ENCODE measurements at regions not wholly inside any gene's neighbourhood (a gene's known extent, or its start where the extent isn't known, plus 50 kb on each side); places are given as distances from the start of the nearest gene placed in this dataset.
"Not testable (repeated sequence)": the region's sequence is repeated elsewhere in the genome, so short reads cannot be mapped to it uniquely, and the experiment has no call there.

- Histone ChIP-seq H3K9me3 (ENCODE audit: low read length) (no peaks in the 10 kb centered on the region), H3K9ac (ENCODE audit: low read length) (no peak overlapping the region), H3K4me2 (ENCODE audit: low read length) (no peak overlapping the region), H3K27me3 (ENCODE audit: low read length) (no peaks in the 10 kb centered on the region), H2AFZ (ENCODE audit: low read length) (no peak overlapping the region), H3K79me2 (ENCODE audit: low read length) (no peaks in the 10 kb centered on the region), H3K27ac (ENCODE audit: low read length) (no peak overlapping the region), H3K9me2 (replicated peaks; ENCODE audit: low read length) (no peaks in the 10 kb centered on the region), H3F3A (ENCODE audit: low read length, unreplicated experiment) (no peaks in the 10 kb centered on the region), H4K20me1 (ENCODE audit: low read length) (no peaks in the 10 kb centered on the region), H3K4me3 (ENCODE audit: low read length) (no peak overlapping the region), H3K36me3 (ENCODE audit: low read depth, low read length) (no peaks in the 10 kb centered on the region), H3K4me1 (ENCODE audit: insufficient read depth, low read length) (no peaks in the 10 kb centered on the region)
- no peak for TF ChIP-seq EZH2phosphoT487 (IDR thresholded peaks at IDR 0.05; ENCODE audit: borderline replicate concordance, low read length)
- TF ChIP-seq EZH2 (IDR thresholded peaks at IDR 0.05; ENCODE audit: low read length, unreplicated experiment) = no peak
- no peak for TF ChIP-seq CTCF (conservative IDR thresholded peaks at IDR 0.05; ENCODE audit: low read depth, low read length)
- no peak for ATAC-seq
- ChIA-PET CTCF (no interaction called here), POLR2A (ENCODE audit: unreplicated experiment) (no interaction called here)
- no TSS peak for BruUV-seq (replicated peaks)
- intact Hi-C loops (cut with micrococcal nuclease) = no loop called here
- peak; percentile 21 for DNase-seq
These were observed 868.3 kb downstream of the RAB28 start for GRCh38 chr4:12615822-12616221.

GRCh38 chr4:12612876-12613275, 871.3 kb downstream of the RAB28 start:
- H3K36me3 ChIP-seq (ENCODE audit: low read depth, low read length) = no peaks in the 10 kb centered on the region
- H3F3A ChIP-seq (ENCODE audit: low read length, unreplicated experiment) = no peaks in the 10 kb centered on the region

GRCh38 chr4:12609212-12609875, 874.8 kb downstream of the RAB28 start:
- H3F3A ChIP-seq (ENCODE audit: low read length, unreplicated experiment); CTCF ChIA-PET: not testable (repeated sequence)

More at GRCh38 chr4:12612876-12613275, 871.3 kb downstream of the RAB28 start:
- no peaks in the 10 kb centered on the region for H3K27me3 ChIP-seq (ENCODE audit: low read length)
- no peak overlapping the region for H3K27ac ChIP-seq (ENCODE audit: low read length)
- H3K9ac ChIP-seq (ENCODE audit: low read length) = no peak overlapping the region
- no peaks in the 10 kb centered on the region for H3K9me3 ChIP-seq (ENCODE audit: low read length)
- H4K20me1 ChIP-seq (ENCODE audit: low read length) = no peaks in the 10 kb centered on the region
- TF ChIP-seq EZH2phosphoT487 (IDR thresholded peaks at IDR 0.05; ENCODE audit: borderline replicate concordance, low read length) = no peak
- no peak for TF ChIP-seq CTCF (conservative IDR thresholded peaks at IDR 0.05; ENCODE audit: low read depth, low read length)
- no peak for TF ChIP-seq EZH2 (IDR thresholded peaks at IDR 0.05; ENCODE audit: low read length, unreplicated experiment)
- DNase-seq (no peak), ATAC-seq (no peak)
- no peaks in the 10 kb centered on the region for H3K79me2 ChIP-seq (ENCODE audit: low read length)
- H3K4me3 ChIP-seq (ENCODE audit: low read length) = no peak overlapping the region
- H3K4me1 ChIP-seq (ENCODE audit: insufficient read depth, low read length) = no peaks in the 10 kb centered on the region
- ChIA-PET POLR2A (ENCODE audit: unreplicated experiment) (no interaction called here), CTCF (no interaction called here)
- intact Hi-C loops (cut with micrococcal nuclease) = no loop called here
- no peak overlapping the region for H2AFZ ChIP-seq (ENCODE audit: low read length)
- no peak overlapping the region for H3K4me2 ChIP-seq (ENCODE audit: low read length)
- no peaks in the 10 kb centered on the region for H3K9me2 ChIP-seq (replicated peaks; ENCODE audit: low read length)
- no TSS peak for BruUV-seq (replicated peaks)

More at GRCh38 chr4:12609212-12609875, 874.8 kb downstream of the RAB28 start:
- BruUV-seq (replicated peaks); intact Hi-C loops (cut with micrococcal nuclease); H3K36me3 ChIP-seq (ENCODE audit: low read depth, low read length); H3K9me2 ChIP-seq (replicated peaks; ENCODE audit: low read length); H3K9ac ChIP-seq (ENCODE audit: low read length); H3K79me2 ChIP-seq (ENCODE audit: low read length); POLR2A ChIA-PET (ENCODE audit: unreplicated experiment); H3K4me1 ChIP-seq (ENCODE audit: insufficient read depth, low read length); H3K27ac ChIP-seq (ENCODE audit: low read length); H3K27me3 ChIP-seq (ENCODE audit: low read length); H3K9me3 ChIP-seq (ENCODE audit: low read length); H4K20me1 ChIP-seq (ENCODE audit: low read length): not testable (repeated sequence)
- peak overlapping the region; percentile 50 for H3K4me3 ChIP-seq (ENCODE audit: low read length)
- peak overlapping the region; percentile 59; the same call in 1 of the 2 replicates for H2AFZ ChIP-seq (ENCODE audit: low read length)
- peak overlapping the region; percentile 75 for H3K4me2 ChIP-seq (ENCODE audit: low read length)
- DNase-seq = peak; percentile 34
- peak; percentile 37; the same call in 1 of the 2 replicates for ATAC-seq

All from PC-3 (cell line).